HG02973 (cell line): ENCODE measurements at regions not wholly inside any gene's neighbourhood (a gene's known extent, or its start where the extent isn't known, plus 50 kb on each side); places are given as distances from the start of the nearest gene placed in this dataset.

Experiments used
- ATAC-seq: cut with Tn5 transposase; IDR thresholded peaks from one replicate; pipeline ENCODE4 v1.9.1; 2021; ENCODE audit warnings: moderate library complexity; ENCODE audit not compliant: unreplicated experiment

DNA sequence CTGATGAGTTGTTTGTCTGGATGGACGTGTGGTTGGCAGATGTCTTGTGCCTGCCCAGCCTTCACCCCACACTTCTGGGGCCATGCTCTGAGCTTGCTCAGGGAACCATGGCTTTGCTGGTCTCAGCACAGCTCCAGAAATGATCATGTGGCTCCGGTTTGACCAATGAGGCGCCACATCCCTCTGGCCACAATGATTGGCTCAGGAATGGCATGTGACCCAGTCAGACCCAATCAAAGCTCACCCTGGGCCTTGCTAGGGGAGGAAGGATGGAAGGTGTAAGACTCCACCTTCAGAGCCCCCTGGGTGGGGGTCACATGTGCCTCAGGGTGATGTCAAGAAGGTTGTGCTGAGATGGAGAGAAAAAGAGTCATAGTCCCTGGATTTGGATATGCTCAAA lies 281.6 kb upstream of the SULF2 start:
- no peak for ATAC-seq

DNA sequence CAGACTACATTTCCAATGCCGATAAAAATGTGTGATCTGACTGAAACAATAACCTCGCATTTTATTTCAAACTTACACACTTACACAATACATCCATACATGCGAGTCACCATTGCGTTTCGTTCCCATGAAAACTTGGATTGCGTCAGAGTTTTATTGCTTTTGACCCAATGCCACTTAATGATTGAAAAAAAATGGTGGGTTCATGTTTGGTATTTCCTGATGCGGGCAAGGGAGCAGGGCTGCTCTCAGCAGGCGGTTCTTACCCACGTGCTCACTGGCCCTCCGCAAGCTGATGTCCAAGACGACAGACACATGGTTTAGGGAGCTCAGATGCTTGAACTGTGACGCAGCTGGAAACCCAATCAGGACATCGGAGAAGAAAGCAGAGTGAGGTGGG lies 281.0 kb upstream of the SULF2 start:
- ATAC-seq, result no peak

DNA sequence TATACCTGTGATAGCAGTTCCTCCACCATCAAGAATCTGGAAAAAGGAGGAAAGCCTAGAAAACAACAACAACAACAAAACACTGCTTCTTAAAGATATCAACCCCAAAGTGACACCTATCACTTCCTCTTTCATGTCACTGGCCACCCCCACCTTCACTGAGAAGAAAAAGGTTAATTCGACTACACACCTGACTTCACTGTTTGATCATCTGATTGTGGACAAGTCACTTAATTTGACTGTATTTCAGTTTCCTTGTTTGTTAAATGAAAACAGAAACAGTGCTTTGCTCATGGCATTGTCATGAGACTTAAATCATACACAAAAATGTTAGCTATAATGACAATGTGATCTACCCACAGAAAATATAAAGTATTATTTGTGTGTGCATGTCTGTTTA lies 280.6 kb upstream of the SULF2 start:
- ATAC-seq, result no peak

DNA sequence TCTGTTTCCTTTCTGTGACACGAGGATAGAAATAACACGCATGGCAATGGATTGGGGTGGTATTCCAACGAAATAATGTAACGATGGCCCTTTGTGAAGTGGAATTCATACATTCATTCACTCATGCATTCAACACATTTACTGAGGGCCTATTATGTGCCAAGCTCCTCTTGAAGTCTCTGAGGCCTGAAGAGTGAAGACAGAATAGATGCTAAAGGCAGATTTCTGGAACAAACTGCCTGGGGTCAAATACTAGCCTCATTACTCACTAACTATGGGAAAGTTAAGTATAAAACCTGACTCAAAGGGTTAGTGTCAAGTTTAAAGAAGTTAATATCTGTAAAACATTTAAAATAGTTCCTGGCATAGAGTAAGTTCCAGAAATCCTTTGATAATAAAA lies 279.6 kb upstream of the SULF2 start:
- no peak for ATAC-seq

DNA sequence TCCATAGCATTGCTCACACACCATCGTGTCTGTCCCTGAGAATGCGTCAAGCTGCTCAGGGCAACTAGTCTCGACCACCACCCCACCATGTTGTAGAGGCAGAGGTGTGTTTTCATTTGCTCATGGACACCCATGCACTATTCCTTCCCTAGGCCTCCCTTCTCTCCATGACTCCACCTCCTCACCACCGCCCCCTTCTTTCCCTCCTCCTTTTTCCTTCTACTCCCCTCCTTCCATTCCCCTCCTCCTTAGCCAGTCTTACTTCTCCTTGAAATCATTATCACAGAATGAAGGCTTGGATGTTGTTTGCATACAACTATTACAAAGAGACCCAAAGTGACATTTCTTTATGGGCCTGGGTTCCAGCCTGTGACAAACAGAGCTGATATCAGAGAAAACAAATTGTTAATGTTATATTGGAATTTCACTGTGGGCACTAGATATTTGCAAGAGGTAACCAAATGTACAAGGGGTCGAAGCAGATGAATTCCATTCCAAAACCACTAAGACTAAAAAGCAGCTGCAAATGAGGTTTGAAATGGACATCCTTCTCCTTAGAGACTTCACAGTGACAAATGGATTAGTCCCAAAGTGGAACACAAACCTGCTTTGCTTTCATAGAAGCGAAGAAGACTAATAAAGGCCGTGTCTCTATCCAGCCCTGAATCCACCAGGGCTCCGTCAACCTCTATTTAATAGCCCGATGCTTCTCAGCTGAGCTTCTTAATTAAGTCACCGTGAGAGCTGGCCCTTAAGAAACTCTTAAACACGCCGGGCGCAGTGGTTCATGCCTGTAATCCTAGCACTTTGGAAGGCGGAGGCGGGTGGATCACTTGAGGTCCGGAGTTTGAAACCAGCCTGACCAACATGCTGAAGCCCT lies 275.8 kb upstream of the SULF2 start:
- ATAC-seq, result no peak

DNA sequence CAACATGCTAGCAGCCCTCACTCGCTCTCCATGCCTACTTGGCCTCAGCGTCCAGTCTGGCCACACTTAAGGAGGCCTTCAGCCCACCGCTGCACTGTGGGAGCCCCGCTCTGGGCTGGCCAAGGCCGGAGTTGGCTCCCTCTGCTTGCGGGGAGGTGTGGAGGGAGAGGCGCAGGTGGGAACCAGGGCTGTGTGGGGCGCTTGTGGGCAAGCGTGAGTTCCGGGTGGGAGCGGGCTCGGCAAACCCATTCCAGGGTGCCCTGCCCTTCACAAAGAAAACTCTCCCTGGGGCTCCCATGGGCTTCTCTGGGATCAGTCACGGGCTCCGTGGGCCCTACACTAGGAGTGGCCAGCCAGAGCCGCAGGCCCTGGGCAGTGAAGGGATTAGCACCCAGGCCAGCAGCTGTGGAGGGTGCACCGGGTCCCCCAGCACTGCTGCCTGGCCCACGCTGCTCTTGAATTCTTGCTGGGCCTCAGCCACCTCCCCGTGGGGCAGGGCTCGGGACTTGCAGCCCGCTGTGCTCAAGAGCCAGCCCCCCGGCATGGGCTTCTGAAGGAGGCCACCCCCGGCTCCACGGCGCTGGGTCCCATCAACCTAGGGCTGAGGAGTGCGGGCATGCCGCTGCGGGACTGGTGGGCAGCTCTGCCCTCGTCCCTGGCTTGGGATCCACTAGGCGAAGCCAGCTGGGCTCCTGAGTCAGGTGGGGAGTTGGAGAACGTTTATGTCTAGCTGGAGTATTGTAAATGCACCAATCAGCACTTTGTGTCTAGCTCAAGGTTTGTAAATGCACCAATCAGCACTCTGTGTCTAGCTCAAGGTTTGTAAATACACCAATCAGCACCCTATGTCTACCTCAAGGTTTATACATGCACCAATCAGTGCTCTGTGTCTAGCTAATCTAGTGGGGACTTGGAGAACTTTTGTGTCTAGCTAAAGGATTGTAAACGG lies 273.6 kb upstream of the SULF2 start:
- ATAC-seq, result no peak

DNA sequence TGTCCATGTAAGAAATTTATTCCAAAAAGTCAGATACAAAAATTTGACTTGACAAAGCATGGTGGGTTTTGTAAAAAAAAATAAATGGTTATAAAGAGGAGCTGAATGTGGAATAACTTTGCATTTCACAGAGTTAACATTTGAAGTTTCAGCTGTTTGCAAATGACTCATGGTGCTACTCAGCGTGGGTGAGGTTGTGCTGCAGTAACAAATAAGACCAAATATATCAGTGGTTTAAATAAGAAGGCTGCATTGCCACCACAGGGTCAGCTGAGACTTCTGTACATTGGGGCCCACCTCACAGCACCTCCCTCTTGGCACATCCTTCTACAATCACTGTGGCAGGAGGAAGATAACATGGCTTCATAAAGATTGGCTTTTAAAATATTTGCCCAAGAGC lies 272.5 kb upstream of the SULF2 start:
- no peak for ATAC-seq

DNA sequence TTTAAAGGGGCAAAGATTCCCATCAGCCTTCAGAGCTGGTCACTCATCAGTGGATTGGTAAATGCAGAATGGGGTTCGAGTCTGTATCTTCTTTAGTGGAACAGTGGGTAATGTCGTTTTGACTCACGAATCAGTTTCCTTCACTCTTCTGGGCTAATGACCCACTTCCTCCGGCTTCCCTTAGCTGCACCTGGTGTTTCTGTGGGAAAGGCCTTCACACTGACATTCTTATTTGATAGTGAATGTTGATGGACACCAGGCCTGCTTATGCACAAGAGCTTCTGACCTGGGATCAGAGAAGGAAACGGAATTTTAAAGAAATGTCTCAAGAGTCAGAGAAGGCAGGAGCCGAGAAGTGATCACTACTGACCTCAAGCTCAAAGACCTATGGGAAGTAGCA lies 272.0 kb upstream of the SULF2 start:
- no peak for ATAC-seq

DNA sequence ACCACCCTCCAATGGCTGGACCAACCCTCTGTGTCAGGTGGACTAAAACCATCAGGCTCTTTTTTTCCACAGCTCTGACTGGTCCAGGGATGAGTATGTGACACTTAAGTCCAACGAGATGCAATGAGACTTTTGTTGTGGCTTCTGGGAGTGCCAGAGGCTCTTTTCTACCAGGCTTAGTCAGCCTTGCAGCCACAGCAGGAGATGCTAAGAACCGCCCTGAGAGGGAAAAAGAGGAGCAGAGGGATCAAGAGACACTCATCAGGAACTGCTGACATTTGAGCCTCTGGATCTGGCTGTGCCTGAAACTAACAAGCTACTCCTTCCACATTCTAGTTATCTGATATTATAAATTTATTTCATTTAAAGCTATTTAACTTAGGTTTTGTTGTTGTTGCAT lies 270.9 kb upstream of the SULF2 start:
- ATAC-seq, result no peak

DNA sequence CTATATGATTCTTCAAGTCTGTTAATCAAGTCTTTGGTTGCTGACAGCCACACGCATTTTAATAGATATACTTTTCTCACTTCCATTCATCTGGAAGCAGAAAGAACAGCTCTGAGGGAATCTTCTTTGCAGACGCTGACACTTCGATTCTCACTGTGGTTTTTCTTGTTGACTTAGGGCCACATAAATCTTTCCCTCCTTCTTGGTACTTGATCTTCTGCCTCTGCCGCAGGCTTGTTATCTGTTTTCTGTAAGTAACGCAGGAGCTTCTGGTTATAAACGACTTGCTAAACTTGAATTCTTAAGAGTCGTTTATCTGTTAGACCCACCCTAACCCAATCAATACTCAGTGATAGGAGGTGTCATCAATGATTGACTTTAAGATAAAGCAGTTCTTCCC lies 268.8 kb upstream of the SULF2 start:
- no peak for ATAC-seq

DNA sequence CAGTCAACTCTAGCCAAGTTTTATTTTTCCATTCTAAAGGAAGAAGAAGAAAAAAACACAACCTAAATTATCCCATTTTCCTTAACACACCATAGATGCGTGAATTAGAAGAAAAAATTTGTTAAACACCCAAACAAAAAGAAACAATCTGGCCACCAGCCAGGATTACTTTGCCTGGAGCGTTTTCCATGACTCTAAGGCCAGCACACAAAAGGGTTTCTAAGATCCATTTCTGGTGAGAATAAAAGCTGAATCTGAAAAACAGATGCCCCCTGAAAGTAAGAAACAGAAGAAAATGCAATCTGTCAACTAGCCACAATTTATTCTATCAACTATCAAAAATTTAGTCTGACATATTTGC lies 267.2 kb upstream of the SULF2 start:
- no peak for ATAC-seq

DNA sequence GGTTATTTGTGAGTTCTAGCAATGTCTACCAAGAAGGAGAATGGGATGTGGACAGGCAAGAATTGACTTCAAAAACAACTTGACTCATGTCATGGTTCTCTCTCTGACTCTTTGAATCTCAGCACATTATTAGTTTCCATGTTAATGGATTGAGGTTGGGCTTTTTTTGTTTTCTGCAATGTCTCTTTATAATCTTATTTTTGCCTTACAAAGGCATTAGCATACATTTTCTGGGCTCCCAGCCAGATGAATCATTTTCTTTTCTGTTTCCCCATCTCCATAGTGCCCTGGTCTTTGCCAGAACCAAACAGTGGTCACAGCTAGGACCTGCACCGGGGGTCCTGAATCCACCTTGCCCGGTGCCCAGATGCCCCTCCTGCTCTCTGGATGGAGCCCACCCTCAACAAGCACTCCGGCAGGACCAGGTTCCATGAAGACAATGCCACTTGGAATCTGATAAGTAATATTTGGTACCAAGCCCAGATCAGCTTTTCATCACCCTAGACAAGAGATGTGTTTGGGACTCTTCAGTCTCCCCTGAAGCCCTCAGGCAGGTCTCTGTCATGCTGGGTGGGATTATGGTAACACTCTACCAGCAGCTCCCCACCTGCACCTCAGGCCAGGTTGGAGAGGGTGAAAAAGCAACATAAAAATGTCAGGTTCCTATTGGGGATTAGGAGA lies 266.7 kb upstream of the SULF2 start:
- no peak for ATAC-seq

DNA sequence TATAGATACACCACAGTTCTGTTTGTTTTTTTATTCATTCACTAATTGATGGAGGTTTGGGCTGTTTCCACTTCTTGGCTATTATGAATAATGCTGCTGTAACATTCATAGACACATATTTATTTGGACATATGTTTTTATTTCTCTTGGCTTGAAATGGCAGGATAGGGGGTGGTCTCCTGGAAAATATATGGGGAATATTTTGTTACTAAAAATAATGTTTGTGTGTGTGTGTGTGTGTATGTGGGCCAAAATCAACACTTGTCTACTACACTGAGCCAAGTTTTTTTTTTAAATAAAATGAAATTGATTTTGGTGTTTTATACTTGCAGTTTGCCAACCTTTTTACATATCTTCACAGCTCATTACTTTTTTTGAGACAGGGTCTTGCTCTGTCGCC lies 264.4 kb upstream of the SULF2 start:
- ATAC-seq, result no peak

DNA sequence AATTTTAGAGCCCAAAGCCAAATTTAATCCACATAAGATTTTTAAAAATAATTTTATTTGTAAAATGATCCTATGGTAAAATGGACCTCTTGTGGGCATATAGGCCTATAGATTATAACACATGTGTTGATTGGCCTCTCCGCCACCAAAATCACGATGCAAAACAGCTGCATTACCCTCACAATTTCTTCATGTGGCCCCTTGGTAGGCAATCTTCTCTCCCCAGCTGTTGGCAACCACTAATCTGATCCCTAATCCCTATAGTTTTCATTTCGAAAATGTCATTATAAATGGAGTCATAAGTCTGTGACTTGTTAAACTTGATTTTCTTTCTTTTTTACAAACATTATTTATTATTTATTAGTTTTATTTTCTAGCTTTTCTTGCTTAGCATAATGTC lies 263.9 kb upstream of the SULF2 start:
- no peak for ATAC-seq

DNA sequence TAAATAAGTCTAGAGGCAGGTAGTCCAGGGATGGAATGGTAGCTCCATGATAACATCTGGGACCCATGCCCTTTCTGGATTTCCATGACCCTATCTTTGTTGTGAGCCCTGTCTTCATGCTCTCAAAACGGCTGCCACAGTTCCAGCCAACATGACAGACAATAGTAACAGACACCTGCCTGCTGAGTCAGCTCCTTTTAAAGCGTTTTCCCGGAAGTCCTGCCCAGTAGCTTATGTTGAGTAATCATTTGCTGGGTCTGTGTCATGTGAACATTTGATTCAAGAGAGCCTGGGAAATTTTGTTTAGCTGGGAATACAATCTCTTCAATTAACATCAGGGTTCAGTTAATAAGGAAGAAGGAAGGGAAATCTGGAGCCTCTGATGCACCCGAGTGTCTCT lies 262.2 kb upstream of the SULF2 start:
- no peak for ATAC-seq

DNA sequence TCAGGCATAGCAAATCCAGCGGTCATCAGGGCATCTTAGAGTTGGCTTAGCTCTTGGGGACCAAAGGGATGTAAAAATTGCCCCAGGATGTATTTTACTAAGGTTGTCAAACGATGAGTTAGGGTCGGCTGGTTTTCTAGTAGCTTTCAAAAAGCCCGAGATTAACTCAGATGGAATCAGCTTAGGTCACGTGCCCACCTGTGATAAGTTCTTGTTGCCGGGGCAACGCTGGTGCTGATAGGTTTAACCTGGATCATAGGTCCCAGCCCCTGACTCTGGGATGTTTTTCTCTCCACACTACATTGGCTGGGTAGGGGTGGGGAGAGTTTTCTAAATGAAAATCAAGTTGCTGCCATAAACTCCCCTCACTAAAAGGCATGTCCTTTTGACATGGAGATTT lies 257.3 kb upstream of the SULF2 start:
- ATAC-seq, result no peak

DNA sequence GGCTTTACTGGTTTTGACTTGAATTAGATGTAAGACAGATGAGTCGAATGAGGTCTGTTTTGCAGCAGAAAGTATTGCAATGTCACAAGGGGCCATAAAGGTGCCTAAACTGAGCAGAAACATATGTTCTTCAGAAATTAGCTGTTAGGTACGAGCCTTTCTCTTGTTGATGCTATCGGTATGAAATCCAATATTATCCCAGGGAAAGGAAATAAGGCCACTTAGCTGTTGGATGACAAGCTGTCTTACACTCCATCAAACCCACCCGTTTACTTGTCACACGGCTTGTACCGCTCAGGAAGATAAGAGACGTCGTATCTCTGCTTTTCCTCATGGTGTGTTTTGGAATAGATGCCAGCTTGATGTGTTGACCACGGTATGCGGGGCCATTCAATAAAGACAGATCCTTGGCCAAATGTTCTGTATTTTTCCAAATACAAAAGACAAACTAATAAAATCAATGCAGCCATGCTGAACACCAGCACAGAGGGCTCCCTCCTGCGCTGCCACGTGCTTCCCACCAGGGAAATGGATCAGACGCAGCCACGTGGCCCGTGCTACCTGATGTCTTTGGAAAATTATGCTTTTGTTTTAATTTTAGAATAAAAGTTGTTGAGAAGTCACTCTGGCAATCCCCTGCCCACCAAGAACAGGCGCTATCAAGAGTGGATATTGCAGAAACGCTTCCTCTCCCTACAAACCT lies 255.9 kb upstream of the SULF2 start:
- no peak for ATAC-seq

DNA sequence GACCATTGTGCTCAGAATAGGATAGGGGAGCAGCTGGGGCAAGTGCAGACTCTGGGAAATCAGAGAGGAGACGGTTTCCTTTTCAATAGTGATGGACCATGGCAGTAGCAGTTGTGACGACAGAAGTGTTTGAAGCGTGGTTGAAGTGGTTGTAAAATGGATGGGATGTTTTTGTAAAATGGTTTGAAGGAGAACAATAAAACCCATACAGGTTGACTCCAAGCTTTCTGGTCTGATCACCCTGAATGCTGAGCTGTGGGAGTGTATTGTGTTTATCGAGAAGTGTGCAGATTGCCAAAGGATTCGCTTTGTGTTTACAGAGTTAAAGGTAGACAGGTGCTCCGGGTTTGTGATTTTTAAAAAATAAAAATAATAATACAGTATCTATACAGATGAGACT lies 255.2 kb upstream of the SULF2 start:
- no peak for ATAC-seq

DNA sequence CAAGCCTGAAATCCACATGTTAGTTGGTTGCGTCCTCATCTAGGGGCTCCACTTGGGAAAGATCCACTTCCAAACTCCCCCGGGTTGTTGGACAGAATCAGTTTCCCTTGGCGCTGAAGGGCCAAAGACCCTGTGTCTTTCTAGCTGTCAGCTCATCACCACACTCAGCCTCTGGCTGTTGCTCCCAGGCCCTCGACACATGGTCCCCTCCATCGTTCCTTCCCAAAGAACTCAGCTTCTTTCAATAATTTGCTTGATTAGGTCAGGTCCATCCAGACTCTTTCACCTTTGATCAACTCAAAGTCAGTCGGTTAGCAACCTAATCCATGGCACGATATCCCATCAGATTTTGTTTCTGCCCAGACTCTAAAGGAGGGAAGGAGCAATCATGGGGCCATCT lies 254.8 kb upstream of the SULF2 start:
- no peak for ATAC-seq

DNA sequence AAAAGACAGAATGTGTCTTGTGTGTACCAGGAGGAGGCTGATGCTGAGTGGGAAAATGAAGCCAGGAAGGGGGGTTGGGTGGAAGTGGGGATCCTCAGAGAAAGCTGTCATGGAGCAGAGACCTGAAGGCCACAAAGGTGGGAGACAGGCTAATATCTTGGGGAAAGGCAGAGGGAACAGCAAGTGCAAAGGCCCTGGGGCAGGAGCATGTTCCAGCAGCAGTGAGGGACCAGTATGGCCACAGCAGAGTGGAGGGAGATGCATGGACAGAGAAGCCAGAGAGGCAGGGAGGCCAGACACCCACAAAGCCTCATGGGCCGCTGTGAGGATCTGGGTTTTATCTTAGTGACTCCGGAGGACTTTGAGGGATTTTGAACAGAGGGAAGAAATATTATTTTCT lies 254.2 kb upstream of the SULF2 start:
- no peak for ATAC-seq

DNA sequence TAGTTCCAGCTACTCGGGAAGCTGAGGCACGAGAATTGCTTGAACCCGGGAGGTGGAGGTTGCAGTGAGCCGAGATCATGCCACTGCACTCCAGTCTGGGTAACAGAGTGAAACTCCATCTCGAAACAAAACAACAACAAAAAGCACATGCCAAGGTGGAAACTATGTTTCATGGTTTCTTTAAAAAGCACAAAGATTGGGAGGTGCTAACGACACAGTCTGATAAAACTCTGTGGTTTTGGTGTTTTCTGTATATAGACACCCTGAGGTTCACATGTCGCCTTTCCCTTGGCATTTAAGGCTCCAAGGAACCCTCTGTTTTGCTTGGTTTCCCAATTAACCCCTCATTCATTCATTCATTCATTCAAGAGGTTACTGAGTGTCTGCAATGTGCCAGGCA lies 253.4 kb upstream of the SULF2 start:
- ATAC-seq, result no peak
